Hematopoietic multipotent progenitor cell treated with erythropoietin and hydrocortisone succinate and interleukin-3 and kit ligand, for 17 days (in vitro differentiated cells): ENCODE measurements at regions not wholly inside any gene's neighbourhood (a gene's known extent, or its start where the extent isn't known, plus 50 kb on each side); places are given as distances from the start of the nearest gene placed in this dataset.
"Not testable (repeated sequence)": the region's sequence is repeated elsewhere in the genome, so short reads cannot be mapped to it uniquely, and the experiment has no call there.

Source experiments
- DNase-seq: peaks from one replicate; pipeline ENCODE4 v3.0.0-alpha.2; 2015; ENCODE audit warnings: low spot score

DNA sequence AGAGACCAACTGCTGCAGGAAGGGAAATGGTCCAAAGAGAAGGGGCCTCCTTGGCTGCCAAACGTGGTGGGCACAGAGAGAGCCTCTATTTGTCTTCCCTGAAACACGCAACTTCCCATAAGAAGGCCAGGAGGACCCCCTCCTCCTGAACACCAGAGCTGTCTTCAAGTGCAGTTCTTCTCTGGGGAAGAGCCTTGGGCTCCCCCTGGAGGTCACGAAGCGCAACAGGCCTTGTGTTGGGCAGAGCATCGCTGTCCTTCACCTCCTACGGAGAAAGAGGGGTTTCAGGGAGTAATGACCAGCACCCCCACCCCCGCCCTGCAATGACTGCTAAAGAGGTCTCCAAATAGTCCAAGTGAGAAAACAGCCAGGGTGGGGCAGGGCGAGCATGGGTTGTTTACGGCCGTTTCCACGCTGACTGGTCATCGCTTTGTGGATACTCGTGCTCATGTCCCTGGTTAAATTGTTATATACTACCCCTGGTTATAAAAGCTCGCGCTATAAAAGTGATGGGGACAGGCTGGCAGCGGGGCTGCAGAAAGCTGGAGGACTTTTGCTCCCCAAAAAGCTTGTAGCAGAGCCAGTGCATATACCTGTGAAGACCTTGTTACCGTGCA lies 397.5 kb upstream of the ATP10A start:
- DNase-seq: no peak

DNA sequence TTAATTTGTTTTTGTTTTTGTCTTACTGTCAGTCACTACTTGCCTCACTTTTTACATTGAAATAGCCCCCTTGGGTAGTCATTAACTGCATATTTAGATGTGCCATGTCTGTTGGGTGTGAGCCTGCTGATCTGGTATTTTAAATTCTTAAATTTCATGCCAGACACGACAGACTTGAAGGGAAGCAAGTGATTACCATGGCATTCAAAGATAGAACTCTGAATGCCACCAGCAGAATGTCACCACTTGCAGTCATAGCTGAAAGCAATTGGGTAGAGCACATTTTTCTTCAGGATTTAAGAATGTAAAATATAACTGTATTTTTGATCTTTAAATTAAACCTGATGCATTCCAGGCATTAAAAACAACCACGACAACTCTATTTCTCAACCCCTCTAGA lies 396.5 kb upstream of the ATP10A start:
- DNase-seq: no peak

DNA sequence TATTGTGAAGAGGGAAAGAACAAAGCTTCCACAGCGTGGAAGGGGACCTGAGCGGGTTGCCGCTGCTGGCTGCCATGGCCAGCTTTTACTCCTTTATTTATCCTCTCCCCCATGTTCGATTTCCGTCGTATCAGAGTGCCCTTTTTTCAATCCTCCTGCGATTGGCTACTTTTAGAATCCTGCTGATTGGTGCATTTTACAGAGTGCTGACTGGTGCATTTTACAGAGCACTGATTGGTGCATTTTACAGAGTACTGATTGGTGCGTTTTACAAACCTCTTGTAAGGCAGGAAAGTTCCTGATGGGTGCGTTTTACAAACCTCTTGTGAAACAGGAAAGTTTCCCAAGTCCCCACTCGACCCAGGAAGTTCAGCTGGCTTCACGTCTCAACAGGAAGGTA lies 381.7 kb upstream of the ATP10A start:
- not testable (repeated sequence) for DNase-seq

DNA sequence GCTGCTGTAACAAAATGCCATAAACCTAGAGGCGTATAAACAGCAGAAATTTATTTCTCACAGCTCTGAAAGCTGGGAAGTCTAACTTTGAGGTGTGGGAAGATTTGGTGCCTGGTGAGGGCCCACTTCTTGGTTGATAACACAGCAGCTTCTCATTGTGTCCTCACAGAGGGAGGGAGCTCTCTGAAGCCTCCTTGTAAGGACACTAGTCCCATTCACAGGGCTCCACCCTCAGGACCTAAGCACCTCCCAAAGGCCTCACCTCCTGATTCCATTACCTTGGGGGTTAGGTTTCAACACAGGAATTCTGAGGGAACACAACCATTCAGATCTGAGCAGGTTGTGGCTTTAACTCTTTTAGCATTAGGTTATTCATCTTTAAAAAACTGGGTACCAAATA lies 380.3 kb upstream of the ATP10A start:
- DNase-seq: no peak

DNA sequence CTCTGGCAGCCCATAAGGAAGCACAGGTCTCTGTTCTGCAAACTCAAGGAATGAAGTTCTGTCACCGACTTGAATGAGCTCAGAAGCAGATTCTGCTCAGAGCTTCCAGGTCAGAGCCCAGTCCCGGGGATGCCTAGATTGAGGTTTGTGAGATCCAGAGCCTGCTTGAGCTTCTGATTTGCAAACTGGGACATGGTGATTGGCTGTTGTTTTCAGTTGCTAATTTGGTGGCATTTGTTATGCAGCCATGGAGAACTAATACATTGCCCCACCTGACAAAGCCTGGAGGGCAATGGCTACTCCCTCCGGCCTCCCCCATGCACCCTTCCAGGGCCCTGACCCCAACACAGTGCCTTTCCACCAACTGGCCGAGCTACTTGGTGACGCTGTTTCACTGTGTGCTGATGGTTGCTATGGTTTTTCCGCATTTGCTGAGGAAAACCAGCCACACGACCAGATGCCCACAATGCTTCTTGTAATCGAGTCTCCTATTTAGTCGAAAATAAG lies 379.5 kb upstream of the ATP10A start:
- no peak for DNase-seq

DNA sequence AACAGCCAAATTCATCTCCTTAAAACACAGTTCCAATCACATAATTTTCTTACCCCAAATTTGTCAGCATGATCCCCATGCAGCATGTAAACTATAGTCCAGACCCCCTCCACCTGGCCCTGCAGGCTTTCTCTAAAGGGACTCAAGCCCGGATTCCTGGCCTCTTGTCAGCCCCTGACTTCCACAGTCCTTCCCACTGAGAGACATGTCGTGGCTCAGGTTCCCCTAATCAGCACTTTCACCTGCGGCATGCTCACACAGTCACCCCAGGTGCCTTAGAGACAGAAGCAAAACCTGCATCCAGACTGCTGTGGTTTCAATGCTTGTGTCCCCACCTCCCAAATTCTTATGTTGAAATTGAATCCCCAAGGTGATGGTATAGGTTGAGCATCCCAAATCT lies 372.7 kb upstream of the ATP10A start:
- no peak for DNase-seq

DNA sequence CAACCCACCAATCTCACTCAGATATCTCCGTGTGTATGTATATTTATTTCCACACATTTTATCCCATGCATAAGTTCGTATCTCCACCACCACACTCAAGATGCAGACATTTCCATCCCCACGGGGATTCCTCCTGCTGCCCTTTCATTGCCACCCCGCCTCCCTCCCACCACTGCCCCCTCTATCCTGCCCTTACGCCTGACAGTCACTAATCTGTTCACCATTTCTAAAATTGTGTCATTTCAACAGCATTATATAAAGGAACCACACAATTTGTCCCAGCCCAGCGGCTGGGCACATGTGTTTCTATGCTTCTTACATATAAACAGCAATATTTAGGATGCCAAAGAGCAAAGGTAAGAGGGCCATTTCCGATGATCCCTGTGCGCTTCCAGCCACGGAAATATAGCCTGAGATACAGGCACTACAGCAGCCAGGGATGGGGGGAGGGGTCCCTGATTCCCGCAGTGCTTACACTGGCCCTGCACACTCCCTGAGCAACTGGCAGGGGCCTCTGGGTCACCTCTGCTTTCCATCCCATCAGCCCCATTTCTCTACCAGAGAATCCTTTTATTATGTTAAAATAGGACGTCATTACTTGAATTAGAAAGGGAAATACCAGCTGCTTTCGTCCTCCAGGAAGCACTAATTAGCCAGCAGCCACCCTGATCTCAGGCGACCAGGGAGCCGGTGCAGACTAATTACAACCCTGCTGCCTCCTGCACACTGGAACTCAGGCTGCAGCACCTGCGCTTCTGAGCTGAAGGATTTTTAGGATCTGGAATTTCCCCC lies 372.0 kb upstream of the ATP10A start:
- no peak for DNase-seq

DNA sequence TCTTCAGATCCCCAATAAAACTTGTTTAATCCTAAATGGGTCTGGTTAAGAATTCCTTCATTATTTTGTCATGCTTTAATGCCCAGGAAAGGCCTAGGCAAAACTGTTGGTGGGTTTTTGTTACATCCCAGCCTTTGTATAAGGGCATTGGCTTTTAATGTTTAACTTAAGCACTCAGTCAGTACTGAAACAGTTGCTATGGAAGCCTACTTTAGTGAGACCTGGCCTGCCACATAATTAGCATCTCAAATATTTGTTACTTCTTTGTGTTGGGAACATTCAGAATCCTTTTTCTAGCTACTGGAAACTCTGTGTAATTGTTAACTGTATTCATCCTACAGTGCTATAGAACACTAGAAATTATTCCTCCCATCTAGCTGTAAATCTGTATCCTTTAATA lies 369.6 kb upstream of the ATP10A start:
- DNase-seq: no peak

DNA sequence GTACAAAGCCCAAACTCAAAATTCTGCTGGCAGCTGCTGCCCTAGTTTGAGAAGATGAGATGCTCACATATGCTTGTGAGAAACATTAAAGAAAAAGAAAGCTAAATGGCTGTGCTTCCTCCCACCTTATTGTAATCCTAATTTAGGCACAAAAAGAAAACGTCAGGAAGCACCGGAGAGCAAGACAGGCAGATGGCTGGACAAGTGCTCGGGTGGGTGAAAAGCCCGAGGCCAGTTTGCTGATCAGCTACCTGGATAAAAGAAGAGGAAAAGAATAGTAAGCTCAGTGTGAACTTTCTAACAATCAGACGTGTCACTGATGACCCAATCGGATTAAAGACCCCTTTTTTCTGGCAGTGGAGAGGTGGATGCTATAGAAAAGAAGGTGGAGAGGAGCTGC lies 368.0 kb upstream of the ATP10A start:
- DNase-seq: no peak

DNA sequence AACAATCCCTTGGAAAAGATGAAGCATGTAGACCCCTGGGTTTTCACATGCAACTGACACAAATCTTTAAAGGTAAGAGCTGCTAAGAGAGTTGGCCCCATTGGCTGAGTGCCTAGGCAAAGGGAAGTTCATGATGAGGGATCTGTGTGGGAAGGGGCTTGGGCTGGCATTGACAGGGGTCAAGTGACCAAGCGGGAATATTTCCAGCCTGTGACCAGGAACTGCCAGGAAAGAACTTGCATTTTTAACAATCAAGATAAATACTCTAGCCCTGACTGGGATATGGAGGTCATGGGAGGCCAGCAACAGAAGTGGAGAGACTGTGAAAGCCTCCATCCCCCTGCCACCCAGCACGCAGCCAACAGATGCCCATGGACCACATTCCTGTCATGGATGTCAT lies 361.1 kb upstream of the ATP10A start:
- no peak for DNase-seq

DNA sequence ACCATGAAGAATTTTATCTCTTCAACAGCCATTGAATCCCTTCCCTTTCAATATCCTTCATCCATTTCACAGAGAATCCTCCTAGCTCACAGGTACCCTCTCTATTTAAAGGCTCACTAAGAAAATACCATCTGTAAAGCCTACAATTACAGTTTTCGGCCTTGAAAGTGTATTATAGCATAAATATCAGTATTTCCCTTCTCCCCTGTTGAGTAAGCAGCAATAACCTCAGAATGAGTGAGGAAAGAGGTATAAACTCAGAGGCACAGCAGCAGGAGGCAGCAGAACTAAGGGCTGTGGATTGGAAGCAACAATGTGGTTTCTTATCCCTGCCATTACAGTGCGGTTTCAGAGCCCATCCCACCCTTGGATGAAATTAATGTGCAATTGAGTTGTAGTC lies 360.6 kb upstream of the ATP10A start:
- no peak for DNase-seq

DNA sequence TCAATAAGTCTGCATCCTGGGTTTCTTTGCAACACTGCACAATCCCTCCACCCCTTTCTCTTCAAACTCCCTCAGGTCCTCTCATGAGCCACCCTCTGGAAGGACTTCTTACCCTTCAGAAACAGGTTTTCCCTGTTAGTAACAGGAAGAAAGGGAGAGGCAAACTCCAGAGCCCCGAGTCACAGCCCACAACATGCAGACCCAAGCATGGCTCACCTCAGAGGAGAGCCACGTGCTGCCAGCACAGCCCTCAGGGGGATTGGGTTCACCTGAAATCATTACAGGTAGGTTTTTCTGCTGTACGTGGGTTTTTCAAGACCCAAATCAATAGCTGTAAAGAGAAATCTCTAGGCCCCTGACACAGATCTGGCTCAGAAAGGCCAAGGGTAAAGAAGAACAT lies 359.7 kb upstream of the ATP10A start:
- DNase-seq: no peak

DNA sequence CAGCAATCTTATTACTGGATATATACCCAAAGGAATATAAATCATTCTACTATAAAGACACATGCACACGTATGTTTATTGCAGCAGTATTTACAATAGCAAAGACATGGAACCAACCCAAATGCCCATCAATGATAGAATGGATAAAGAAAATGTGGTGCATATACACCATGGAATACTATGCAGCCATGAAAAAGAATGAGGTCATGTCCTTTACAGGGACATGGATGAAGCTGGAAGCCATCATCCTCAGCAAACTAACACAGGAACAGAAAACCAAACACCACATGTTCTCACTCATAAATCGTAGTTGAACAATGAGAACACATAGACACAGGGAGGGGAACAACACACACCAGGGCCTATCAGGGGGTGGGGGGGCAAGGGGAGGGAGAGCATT lies 353.9 kb upstream of the ATP10A start:
- not testable (repeated sequence) for DNase-seq

DNA sequence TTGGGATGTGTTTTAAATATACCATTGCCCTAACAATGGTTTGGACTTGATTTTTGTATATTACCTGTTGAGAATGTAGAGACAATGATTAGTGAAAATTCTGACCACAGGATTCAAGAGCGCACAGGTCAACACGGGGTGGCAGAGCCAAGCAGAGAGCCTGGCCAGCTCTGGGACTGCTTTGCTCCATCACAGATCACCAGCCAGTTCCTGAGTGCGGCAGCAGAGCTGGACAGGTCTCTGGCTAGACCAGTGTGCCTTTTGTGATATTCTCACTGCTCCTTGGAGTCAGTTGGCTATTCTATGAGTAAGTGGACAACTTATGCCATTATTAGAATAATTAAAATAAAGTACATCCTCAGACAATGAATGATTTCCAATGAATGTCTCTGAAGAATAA lies 351.2 kb upstream of the ATP10A start:
- no peak for DNase-seq

DNA sequence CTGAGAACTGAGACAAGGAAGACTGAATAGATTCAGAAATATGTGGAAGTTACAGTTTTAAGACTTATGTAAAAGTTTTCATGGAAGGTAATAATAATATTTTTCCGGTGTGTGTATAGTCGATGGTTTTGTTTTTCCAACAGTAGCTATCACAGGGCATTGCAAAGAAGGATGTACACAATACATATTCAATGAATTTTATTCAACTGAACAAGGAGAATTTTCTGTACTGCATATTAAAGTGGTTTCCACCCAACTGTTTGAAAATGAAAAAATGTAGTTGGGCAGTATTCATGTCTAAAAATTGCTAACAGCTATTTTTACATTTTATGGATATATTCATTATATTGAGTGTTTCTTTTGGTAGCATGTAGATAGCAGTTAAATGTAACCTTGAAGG lies 350.3 kb upstream of the ATP10A start:
- DNase-seq: no peak

DNA sequence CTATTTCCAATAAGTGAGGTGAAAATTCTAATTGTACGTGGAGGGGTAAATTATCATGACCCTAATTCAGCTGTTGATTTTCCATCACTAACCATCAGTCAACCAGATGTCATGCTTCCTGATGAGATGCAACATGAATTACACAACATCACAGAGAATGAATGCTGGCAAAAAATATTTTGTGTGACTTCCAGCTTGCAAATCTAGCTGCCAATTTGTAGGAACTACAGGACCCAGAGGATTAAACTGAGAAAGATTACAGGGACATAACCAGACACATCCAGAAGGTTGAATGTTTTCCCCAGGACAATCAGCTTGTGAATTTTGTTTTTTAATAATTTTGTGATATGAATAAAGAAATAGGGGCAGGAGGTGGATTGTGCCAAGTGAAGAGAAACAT lies 349.0 kb upstream of the ATP10A start:
- DNase-seq: no peak

DNA sequence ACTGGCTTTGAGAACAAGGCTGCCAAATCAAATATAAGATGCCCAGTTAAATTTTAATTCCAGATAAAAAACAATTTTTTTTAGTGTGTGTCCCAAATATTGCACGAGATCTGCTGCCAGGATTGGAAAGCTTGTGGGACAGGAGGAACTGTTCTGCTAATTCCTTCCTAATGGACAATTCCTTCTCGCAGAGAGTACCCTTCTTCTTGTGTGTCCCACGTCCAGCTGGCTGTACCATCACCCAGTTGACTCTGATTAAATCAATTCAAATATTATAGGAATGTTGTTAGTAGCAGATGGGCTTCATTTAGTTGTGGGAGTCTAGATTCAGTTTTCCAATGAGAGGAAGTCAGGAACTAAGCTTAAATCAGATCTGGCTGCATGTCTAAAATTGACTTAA lies 347.9 kb upstream of the ATP10A start:
- DNase-seq: no peak

DNA sequence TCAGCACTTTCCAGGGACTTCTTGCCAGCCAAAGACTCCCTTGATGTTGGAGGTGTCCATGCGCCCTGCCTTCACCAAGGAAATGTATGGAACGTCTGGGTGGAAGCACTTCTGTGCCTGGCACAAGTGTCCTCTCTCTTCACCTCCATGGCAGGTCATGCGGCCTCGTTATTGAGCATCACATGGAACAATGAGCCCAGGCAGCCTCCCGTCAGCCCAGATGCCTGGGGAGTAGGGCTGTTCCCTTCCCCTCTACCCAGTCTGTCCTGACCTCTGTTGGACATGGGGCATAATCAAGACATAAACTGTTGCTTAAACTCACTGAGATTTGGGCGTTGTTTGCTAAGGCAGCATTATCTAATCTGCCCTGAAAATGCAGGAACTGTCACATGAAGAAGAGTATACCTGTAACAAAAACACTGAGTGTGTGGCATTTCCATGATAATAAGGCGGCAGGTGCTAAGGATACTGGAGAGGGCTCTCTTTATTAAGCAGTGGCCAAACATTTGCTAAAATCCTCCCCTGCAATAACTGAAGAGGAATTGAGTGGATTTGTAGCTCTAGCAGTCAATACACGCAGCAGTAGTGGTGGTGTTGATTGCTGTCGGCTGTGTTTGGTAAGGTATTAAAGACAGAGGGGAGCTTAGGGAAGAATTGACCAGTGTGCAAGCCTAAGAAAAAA lies 338.2 kb upstream of the ATP10A start:
- no peak for DNase-seq

DNA sequence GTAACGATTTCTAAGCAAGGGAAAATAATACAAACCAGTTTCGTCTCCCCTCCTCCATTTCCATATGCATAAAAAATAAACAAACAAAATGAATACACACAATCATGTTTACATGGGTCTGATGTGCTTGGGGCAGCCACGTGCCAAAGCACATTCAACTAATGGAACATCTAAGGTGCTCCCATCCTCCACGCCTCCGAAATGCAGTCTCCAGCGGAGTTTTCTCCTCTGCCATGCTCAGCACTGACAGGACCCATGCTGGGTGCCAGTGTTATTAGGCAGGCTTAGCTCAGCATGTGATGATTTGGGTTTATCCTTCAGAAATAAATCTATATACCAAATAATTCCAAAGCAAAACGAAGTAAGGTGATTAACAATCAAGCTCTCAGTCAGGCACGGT lies 337.3 kb upstream of the ATP10A start:
- no peak for DNase-seq

DNA sequence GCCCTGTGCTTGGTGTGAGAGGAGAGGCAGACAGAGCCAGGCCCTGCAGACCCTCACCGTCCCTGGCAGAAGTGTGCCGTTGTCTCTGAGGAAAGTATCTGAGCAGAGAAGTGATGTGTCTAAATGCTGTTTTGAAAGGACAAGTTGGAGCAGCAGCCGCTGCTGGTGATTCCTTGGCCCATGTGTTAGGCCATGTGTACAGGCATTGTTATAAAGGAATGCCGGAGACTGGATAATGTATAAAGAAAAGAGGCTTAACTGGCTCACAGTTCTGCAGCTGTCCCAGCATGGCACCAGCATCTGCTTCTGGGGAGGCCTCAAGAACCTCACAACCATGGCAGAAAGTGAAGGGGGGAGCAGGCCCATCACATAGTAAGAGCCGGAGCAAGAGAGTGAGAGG lies 334.6 kb upstream of the ATP10A start:
- no peak for DNase-seq

DNA sequence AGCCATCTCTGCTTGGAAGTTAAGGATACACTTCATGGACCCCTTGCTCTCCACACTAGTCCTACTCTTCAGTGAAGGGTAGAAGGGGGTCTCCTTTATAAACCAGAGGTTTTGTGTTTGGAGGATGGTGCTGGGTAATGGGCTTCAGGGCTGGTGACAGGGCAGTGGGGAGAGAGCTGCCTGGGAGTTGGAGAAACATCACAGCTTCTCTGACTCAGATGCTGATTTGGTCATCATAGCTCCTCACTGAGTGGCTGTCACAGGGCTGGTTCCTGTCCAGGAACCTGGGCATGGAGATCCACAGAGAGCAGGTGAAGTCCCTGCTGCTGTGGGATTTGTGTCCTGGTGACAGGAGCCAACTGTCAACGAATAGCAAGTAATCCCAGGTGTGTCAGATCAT lies 333.9 kb upstream of the ATP10A start:
- DNase-seq: no peak

DNA sequence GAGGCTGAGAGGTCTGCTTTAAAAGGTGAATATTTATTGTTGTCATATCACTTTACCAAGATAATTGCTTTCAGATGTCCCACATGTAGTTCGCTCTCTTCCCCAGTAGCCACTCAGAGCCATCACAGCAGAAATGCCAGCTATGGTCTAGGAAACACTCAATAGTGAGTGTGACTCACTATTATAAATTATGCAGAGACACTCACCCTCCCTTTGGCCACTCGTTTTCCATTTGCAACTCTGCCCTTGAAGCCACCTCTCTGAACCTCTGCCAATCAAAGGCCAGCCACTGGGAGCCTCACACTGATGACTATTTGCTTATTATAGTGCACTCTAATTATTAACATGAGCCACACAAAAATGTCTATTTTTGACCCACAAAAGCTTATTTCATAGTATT lies 328.1 kb upstream of the ATP10A start:
- DNase-seq: no peak

DNA sequence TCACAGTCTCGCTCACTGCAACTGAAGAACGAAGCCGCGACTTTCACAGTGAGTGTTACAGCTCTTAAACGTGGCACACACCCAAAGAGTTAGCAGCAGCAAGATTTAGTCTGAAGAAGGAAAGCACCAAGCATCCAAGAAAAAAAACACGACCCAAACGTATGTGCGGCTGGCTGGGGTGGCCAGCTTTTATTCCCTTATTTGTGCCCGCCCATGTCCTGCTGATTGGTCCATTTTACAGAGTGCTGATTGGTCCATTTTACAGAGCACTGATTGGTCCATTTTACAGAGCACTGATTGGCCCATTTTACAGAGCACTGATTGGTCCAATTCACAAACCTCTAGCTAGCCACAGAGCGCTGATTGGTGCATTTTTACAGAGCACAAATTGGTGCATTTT lies 323.0 kb upstream of the ATP10A start:
- DNase-seq: not testable (repeated sequence)
